Pancreas (tissue), 10 donors: ENCODE measurements at regions not wholly inside any gene's neighbourhood (a gene's known extent, or its start where the extent isn't known, plus 50 kb on each side); places are given as distances from the start of the nearest gene placed in this dataset.
A peak's percentile ranks its signal among the peaks of the same experiment; 100 is the strongest.
"Not testable (repeated sequence)": the region's sequence is repeated elsewhere in the genome, so short reads cannot be mapped to it uniquely, and the experiment has no call there.

Experiments used
- ATAC-seq, 4 donors: fragments of 200-7000 bp; cut with Tn5 transposase; one replicate each; pipeline versions ENCODE4 v1.8.0 to v1.9.1; 2020; ENCODE audit warnings: mild to moderate bottlenecking in 4 of 4, moderate library complexity in 4 of 4
- DNase-seq, 6 donors: peaks; one replicate each; pipeline ENCODE4 v3.0.0-alpha.2; 2020
- FAIRE-seq: peaks from 2 replicates; lab custom pipeline; 2012; peaks lifted over from hg19 to GRCh38; lab: Jason Lieb, UNC
- H3K27ac ChIP-seq, 4 donors: fragments of 200-600 bp; sonication (generic); 1 replicate in 3 of 4; 2 replicates in 1 of 4; pipeline versions ENCODE4 v1.5.0 to v1.8.0; 2020
- H3K27me3 ChIP-seq, 4 donors: fragments of 200-600 bp; one replicate each; pipeline ENCODE4 v1.8.0; 2021
- H3K36me3 ChIP-seq, 3 donors: fragments of 200-600 bp; sonication (generic) in 1 of 3; one replicate each; pipeline versions ENCODE4 v1.5.0 to v1.8.0; 2020 to 2021
- H3K4me1 ChIP-seq, 3 donors: fragments of 200-600 bp; one replicate each; pipeline ENCODE4 v1.8.0; 2021
- H3K4me3 ChIP-seq, 4 donors: fragments of 200-600 bp; sonication (generic) in 2 of 4; one replicate each; pipeline versions ENCODE4 v1.5.0 to v1.8.0; 2020 to 2021
- H3K9me3 ChIP-seq, 4 donors: fragments of 200-600 bp; one replicate each; pipeline ENCODE4 v1.8.0; 2021
- WGBS, 2 donors: extraction: QIAGEN DNeasy Blood & Tissue Kit; methylation state at CpG; one replicate each; pipeline ENCODE4 v1.1.7; 2013; 5-methylcytosine and 5-hydroxymethylcytosine counted together
- intact Hi-C, 3 donors: fragments of 100-400 bp; cut with DNase I; formaldehyde crosslinking; loops; one replicate each; pipeline versions ENCODE4 v1.11.1 to v1.14.2; 2022
- TF ChIP-seq, protein P1 (sequence below), 4 donors: fragments of 200-600 bp; sonication (generic) in 3 of 4; IDR thresholded peaks; one replicate each; pipeline versions ENCODE4 v1.5.0 to v1.8.0; 2021; ENCODE audit warnings: antibody characterized with exemption in 4 of 4
- donor health status: healthy with polysubstance abuse.
- donor health status: DM: no; HTN: no; CAD: no; lungs with moderate emphysema.
- donor health status: DM: no; HTN: no; CAD: no.
- donor health status: control.
- donor health status: control.
- donor health status: Bipolar disorder and iron deficiency.
- donor health status: DM: yes; HTN: yes; CAD: no.
- donor health status: DM: no; HTN: no; CAD: no.
- donor health status: DM: no; HTN: no; CAD: no.
- donor health status: DM: yes; HTN: yes; CAD: no.

GRCh38 chr13:37179645-37180044 is 74.2 kb upstream of the CSNK1A1L start:
- intact Hi-C loops, result no loop called here
- Histone ChIP-seq H3K36me3 (no peaks in the 10 kb centered on the region), H3K27me3 (no peaks in the 10 kb centered on the region), H3K27ac (no peak overlapping the region), H3K4me1 (no peaks in the 10 kb centered on the region), H3K9me3 (no peaks in the 10 kb centered on the region), H3K4me3 (no peak overlapping the region)
- no peak for DNase-seq
- no peak for FAIRE-seq
- 56 to 58% methylated on average over 4 of the region's 4 CpGs for WGBS, 2 donors
- TF ChIP-seq, protein P1, sequence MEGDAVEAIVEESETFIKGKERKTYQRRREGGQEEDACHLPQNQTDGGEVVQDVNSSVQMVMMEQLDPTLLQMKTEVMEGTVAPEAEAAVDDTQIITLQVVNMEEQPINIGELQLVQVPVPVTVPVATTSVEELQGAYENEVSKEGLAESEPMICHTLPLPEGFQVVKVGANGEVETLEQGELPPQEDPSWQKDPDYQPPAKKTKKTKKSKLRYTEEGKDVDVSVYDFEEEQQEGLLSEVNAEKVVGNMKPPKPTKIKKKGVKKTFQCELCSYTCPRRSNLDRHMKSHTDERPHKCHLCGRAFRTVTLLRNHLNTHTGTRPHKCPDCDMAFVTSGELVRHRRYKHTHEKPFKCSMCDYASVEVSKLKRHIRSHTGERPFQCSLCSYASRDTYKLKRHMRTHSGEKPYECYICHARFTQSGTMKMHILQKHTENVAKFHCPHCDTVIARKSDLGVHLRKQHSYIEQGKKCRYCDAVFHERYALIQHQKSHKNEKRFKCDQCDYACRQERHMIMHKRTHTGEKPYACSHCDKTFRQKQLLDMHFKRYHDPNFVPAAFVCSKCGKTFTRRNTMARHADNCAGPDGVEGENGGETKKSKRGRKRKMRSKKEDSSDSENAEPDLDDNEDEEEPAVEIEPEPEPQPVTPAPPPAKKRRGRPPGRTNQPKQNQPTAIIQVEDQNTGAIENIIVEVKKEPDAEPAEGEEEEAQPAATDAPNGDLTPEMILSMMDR (IDR thresholded peaks at IDR 0.05), result no peak
- no peak for ATAC-seq

DNA sequence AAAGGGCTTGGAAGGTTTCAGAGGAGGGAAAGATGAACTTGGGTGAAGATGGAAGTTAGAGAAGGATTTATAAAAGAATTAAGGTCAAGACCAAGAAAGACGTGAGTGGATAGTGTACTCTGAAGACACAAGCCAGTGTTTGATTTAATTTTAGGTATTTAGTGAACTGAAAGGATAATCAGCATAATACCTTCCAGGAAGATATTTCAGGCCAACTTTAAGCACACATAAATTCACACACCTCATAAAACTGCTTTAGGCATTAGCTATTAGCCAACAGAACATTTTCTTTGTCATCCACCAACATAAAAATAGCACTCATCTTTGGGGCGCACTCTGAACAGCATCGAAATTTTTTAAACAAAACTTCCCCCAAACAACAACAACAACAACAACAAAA is 71.7 kb upstream of the CSNK1A1L start:
- H3K9me3 ChIP-seq, result no peaks in the 10 kb centered on the region
- WGBS, 2 donors, result 64 to 74% methylated on average over 3 of the region's 3 CpGs
- DNase-seq, result no peak
- H3K36me3 ChIP-seq, result no peaks in the 10 kb centered on the region
- FAIRE-seq, result no peak
- TF ChIP-seq, protein P1 (IDR thresholded peaks at IDR 0.05), result no peak
- ATAC-seq, result no peak
- H3K27me3 ChIP-seq, result no peaks in the 10 kb centered on the region
- no peak overlapping the region for H3K4me3 ChIP-seq
- intact Hi-C loops, result no loop called here
- H3K27ac ChIP-seq, result no peak overlapping the region
- H3K4me1 ChIP-seq, result no peaks in the 10 kb centered on the region

- WGBS, 2 donors, result 27 to 28% methylated on average over 2 of the region's 2 CpGs
- H3K9me3 ChIP-seq, result no peaks in the 10 kb centered on the region
- ATAC-seq (peak in 2 of 4 donors; percentile 25 to 51), FAIRE-seq (peak; percentile 23), DNase-seq (no peak)
- TF ChIP-seq, protein P1 (IDR thresholded peaks at IDR 0.05), result no peak
- no peaks in the 10 kb centered on the region for H3K4me1 ChIP-seq
- no peaks in the 10 kb centered on the region for H3K27me3 ChIP-seq
- no peak overlapping the region for H3K27ac ChIP-seq
- H3K36me3 ChIP-seq, result no peaks in the 10 kb centered on the region
- intact Hi-C loops, result no loop called here
- no peak overlapping the region for H3K4me3 ChIP-seq
Measured at GRCh38 chr13:37175996-37176395, 70.5 kb upstream of the CSNK1A1L start.

DNA sequence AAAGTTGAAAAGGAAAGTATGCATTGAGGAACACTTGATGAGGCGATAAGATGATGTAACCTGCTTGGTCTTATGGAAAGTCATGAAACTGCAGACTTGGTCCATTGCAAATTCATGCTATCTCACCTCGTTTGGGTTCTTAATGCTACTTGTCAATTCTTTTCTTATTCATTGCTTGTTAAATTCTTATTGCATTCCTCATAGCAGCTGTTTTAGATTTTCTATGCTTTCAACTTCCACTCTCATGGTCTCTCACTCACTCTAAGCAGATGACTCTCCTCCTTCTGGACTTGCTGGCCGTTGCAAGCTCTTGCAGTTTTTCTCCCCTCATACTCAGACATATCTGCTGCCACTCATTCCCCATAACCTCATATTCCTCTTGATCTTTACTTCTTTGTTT is 67.8 kb upstream of the CSNK1A1L start:
- no peaks in the 10 kb centered on the region for H3K4me1 ChIP-seq
- DNase-seq (no peak), FAIRE-seq (no peak), ATAC-seq (no peak)
- intact Hi-C loops, result no loop called here
- TF ChIP-seq, protein P1 (IDR thresholded peaks at IDR 0.05), result no peak
- H3K4me3 ChIP-seq, result no peak overlapping the region
- H3K9me3 ChIP-seq, result no peaks in the 10 kb centered on the region
- no peaks in the 10 kb centered on the region for H3K27me3 ChIP-seq
- no peak overlapping the region for H3K27ac ChIP-seq
- 38 to 41% methylated on average over 3 of the region's 3 CpGs for WGBS, 2 donors
- no peaks in the 10 kb centered on the region for H3K36me3 ChIP-seq

GRCh38 chr13:37172226-37172625 is 66.8 kb upstream of the CSNK1A1L start:
- H3K27ac ChIP-seq, H3K9me3 ChIP-seq, ATAC-seq, H3K4me3 ChIP-seq, H3K4me1 ChIP-seq, H3K36me3 ChIP-seq, FAIRE-seq, H3K27me3 ChIP-seq, intact Hi-C loops, DNase-seq: not testable (repeated sequence)
- WGBS, 2 donors, result 68 to 73% methylated on average over 11 of the region's 11 CpGs

DNA sequence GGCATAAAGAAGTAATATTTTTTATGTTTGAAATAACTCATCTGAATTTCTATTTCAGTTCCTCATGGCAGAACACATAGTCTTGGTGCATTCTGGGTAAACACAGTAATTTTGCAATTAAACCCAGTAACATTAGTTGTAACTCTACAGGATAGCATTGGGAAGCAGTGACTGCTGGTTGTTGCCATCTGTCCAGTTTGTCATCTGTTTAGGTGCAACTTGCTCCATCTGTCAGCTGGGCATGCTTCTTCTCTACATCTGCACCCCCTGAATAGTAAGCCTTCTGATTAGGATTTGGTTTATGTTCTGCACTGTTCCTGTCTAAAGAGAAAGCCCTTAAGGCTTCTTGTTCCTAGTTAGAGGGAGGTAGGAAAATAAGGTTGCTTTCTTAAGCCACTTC is 63.5 kb upstream of the CSNK1A1L start:
- TF ChIP-seq, protein P1 (IDR thresholded peaks at IDR 0.05), result no peak
- ATAC-seq (no peak), FAIRE-seq (no peak), DNase-seq (no peak)
- no peak overlapping the region for H3K4me3 ChIP-seq
- no peaks in the 10 kb centered on the region for H3K9me3 ChIP-seq
- H3K4me1 ChIP-seq, result no peaks in the 10 kb centered on the region
- intact Hi-C loops, result no loop called here
- no peaks in the 10 kb centered on the region for H3K27me3 ChIP-seq
- H3K36me3 ChIP-seq, result no peaks in the 10 kb centered on the region
- H3K27ac ChIP-seq, result no peak overlapping the region
